ENCODE measurements at regions not wholly inside any gene's neighbourhood (a gene's known extent, or its start where the extent isn't known, plus 50 kb on each side); places are given as distances from the start of the nearest gene placed in this dataset.

GRCh38 chr10:106251573-106251972 lies 912.9 kb downstream of the SORCS1 start:
- FAIRE-seq (no peak), DNase-seq (ENCODE audit: low read depth in 1 of 2, low spot score in 2 of 2) (no peak)
- Histone ChIP-seq H3K56ac (replicated peaks; ENCODE audit: insufficient read length, low read depth, low read length) (no peak overlapping the region), H2BK20ac (ENCODE audit: low read length) (no peak overlapping the region), H3K9me3 (ENCODE audit: insufficient read depth in 2 of 2, low read depth in 1 of 2, low read length in 1 of 2) (no peaks in the 10 kb centered on the region), H3K4me1 (replicated peaks in 1 of 4; ENCODE audit: control insufficient read depth in 3 of 4, insufficient read depth in 4 of 4, low read length in 3 of 4) (no peaks in the 10 kb centered on the region), H4K91ac (replicated peaks; ENCODE audit: insufficient read length, low read length) (no peak overlapping the region), H2BK12ac (ENCODE audit: low read depth, low read length) (no peak overlapping the region), H3K23ac (ENCODE audit: insufficient read length) (no peak overlapping the region), H3K18ac (ENCODE audit: extremely low read depth, low read length) (no peak overlapping the region), H2AK5ac (ENCODE audit: low read depth, low read length) (no peak overlapping the region), H3K4me2 (ENCODE audit: insufficient read depth in 1 of 2, low read depth in 2 of 2, low read length in 2 of 2) (no peak overlapping the region), H2AFZ (ENCODE audit: low read length) (no peak overlapping the region), H2BK120ac (replicated peaks; ENCODE audit: low read depth, low read length) (no peak overlapping the region), H4K8ac (ENCODE audit: extremely low read depth, insufficient read depth, low read length) (no peak overlapping the region), H3K23me2 (ENCODE audit: low read depth, low read length) (no peaks in the 10 kb centered on the region), H2BK5ac (ENCODE audit: low read depth, low read length) (no peak overlapping the region), H3K27me3 (replicated peaks in 1 of 4; ENCODE audit: control insufficient read depth in 3 of 4, extremely low read depth in 1 of 4, insufficient read depth in 3 of 4, low read length in 3 of 4) (no peaks in the 10 kb centered on the region), H2BK15ac (ENCODE audit: low read length) (no peak overlapping the region), H3K27ac (ENCODE audit: low read depth, low read length) (no peak overlapping the region), H4K20me1 (replicated peaks in 1 of 2; ENCODE audit: control insufficient read depth in 1 of 2, insufficient read depth in 2 of 2, low read length in 2 of 2) (no peaks in the 10 kb centered on the region), H4K5ac (ENCODE audit: insufficient read length, low read depth, low read length) (no peak overlapping the region), H3K79me1 (ENCODE audit: low read depth, low read length) (no peaks in the 10 kb centered on the region), H3K4ac (replicated peaks; ENCODE audit: insufficient read length, low read depth, low read length) (no peak overlapping the region), H3K9ac (replicated peaks in 1 of 4; ENCODE audit: extremely low read depth in 1 of 4, low read depth in 3 of 4, low read length in 3 of 4) (no peak overlapping the region), H3K79me2 (ENCODE audit: control insufficient read depth in 1 of 2, insufficient read depth in 2 of 2, low read length in 2 of 2) (no peaks in the 10 kb centered on the region), H3K36me3 (ENCODE audit: control insufficient read depth in 2 of 4, insufficient read depth in 4 of 4, low read length in 3 of 4) (no peaks in the 10 kb centered on the region), H3K14ac (ENCODE audit: insufficient read length) (no peak overlapping the region), H3K4me3 (ENCODE audit: extremely low read depth in 1 of 4, insufficient read depth in 2 of 4, low read depth in 3 of 4, low read length in 4 of 4) (no peak overlapping the region)
- WGBS, 2 experiments (ENCODE audit: extremely low coverage in 1 of 2, insufficient coverage in 1 of 2, insufficient read length in 1 of 2, insufficient replicate concordance in 2 of 2, low coverage in 1 of 2, low lambda C conversion rate in 2 of 2, missing lambda C conversion rate in 1 of 2) = 100% methylated on average over 1 of the region's 1 CpG; no CpG with 5 or more reads in 1 of the 2 experiments
- ChIA-PET CTCF (ENCODE audit: partially characterized antibody) (no interaction called here), POLR2A (ENCODE audit: partially characterized antibody) (no interaction called here)
- no peak for TF ChIP-seq MAX (IDR thresholded peaks at IDR 0.05)
- TF ChIP-seq ATF2 (IDR thresholded peaks at IDR 0.05; ENCODE audit: low read length) = no peak
- no peak for TF ChIP-seq ATF3 (IDR thresholded peaks at IDR 0.05; ENCODE audit: insufficient read depth, low read depth, low read length)
- no peak for TF ChIP-seq RFX5 (IDR thresholded peaks at IDR 0.05; ENCODE audit: borderline replicate concordance, low read depth, low read length)
- TF ChIP-seq SP2 (IDR thresholded peaks at IDR 0.05; ENCODE audit: low read length) = no peak
- no peak for TF ChIP-seq KDM4A (IDR thresholded peaks at IDR 0.05; ENCODE audit: low read depth, low read length, severe bottlenecking)
- TF ChIP-seq SUZ12 (IDR thresholded peaks at IDR 0.05; ENCODE audit: low read length) = no peak
- TF ChIP-seq JUND (IDR thresholded peaks at IDR 0.05; ENCODE audit: low read length) = no peak
- TF ChIP-seq EP300 (IDR thresholded peaks at IDR 0.05; ENCODE audit: borderline replicate concordance in 1 of 2, low read depth in 2 of 2, low read length in 2 of 2) = no peak
- no peak for TF ChIP-seq RAD21 (IDR thresholded peaks at IDR 0.05 in 1 of 2, conservative IDR thresholded peaks at IDR 0.05 in 1 of 2; ENCODE audit: low read depth in 2 of 2, low read length in 2 of 2)
- TF ChIP-seq TAF1 (IDR thresholded peaks at IDR 0.05; ENCODE audit: low read depth, low read length) = no peak
- no peak for TF ChIP-seq EGR1 (IDR thresholded peaks at IDR 0.05; ENCODE audit: borderline replicate concordance, low read depth, low read length)
